ENCODE measurements at regions not wholly inside any gene's neighbourhood (a gene's known extent, or its start where the extent isn't known, plus 50 kb on each side); places are given as distances from the start of the nearest gene placed in this dataset.

DNA sequence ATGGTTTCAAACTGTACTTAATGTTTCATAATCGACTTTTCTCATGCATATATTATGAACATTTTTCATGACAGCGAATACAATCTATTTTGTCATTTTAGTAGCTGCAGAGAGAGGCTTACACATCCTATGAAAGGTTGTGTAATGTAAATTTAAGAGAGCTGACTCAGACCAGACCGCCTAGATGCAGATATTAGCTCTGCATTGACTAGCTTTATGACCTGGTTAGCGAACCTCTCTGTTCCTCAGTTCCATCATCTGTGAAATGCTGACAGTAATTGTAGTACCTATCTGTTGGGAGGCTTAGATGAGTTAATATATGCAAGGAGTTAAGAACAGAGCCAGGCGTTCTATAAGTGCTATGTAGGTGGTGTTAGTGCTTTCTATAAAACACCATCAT lies 116.2 kb upstream of the RASGRP1 start:
- H3K9me3 ChIP-seq (ENCODE audit: control insufficient read depth, insufficient read depth, low read length) = no peaks in the 10 kb centered on the region
- H3K27ac ChIP-seq (ENCODE audit: low read depth, low read length) = no peak overlapping the region
- no peaks in the 10 kb centered on the region for H3F3A ChIP-seq (ENCODE audit: control insufficient read depth, insufficient read depth)
- H4K20me1 ChIP-seq (ENCODE audit: control insufficient read depth, insufficient read depth, low read depth, low read length) = no peaks in the 10 kb centered on the region
- no peak overlapping the region for H3K4me2 ChIP-seq (ENCODE audit: low read length)
- H3K36me3 ChIP-seq (ENCODE audit: control insufficient read depth, low read length) = no peaks in the 10 kb centered on the region
- H3K27me3 ChIP-seq (ENCODE audit: control insufficient read depth, low read length) = no peaks in the 10 kb centered on the region
- no peak overlapping the region for H3K4me3 ChIP-seq (ENCODE audit: low read length)
- H3K9me2 ChIP-seq (replicated peaks; ENCODE audit: control insufficient read depth, low read length) = no peaks in the 10 kb centered on the region
- H3K4me1 ChIP-seq (ENCODE audit: control insufficient read depth, low read length) = peaks cover 22% of the 10 kb centered on the region
- H3K79me2 ChIP-seq (ENCODE audit: control insufficient read depth, low read length) = no peaks in the 10 kb centered on the region
- TF ChIP-seq CTCF (IDR thresholded peaks at IDR 0.05; ENCODE audit: low read depth, low read length, poor library complexity, severe bottlenecking) = no peak
- TF ChIP-seq EZH2phosphoT487 (IDR thresholded peaks at IDR 0.05; ENCODE audit: borderline replicate concordance, low read length) = no peak

DNA sequence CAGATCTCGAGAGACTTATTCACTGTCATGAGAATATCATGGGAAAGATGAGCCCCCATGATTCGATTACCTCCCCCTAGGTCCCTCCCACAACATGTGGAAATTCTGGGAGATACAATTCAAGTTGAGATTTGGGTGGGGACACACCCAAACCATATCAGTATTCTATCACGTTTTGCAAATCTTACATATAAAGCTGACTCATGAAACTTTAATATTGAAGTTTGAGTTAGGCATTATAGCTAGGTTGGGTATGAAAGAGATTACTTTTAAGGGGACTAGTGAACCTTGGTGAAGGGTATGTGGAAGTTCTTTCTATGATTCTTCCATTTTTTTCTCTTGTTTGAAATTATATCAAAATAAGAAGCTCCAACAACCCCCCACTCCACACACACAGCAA lies 117.7 kb upstream of the RASGRP1 start:
- Histone ChIP-seq H3K4me2 (ENCODE audit: low read length) (no peak overlapping the region), H3K9me3 (ENCODE audit: control insufficient read depth, insufficient read depth, low read length) (no peaks in the 10 kb centered on the region), H3F3A (ENCODE audit: control insufficient read depth, insufficient read depth) (no peaks in the 10 kb centered on the region), H3K27ac (ENCODE audit: low read depth, low read length) (no peak overlapping the region), H4K20me1 (ENCODE audit: control insufficient read depth, insufficient read depth, low read depth, low read length) (no peaks in the 10 kb centered on the region), H3K9me2 (replicated peaks; ENCODE audit: control insufficient read depth, low read length) (no peaks in the 10 kb centered on the region), H3K4me1 (ENCODE audit: control insufficient read depth, low read length) (peaks cover 22% of the 10 kb centered on the region), H3K36me3 (ENCODE audit: control insufficient read depth, low read length) (no peaks in the 10 kb centered on the region), H3K27me3 (ENCODE audit: control insufficient read depth, low read length) (no peaks in the 10 kb centered on the region), H3K79me2 (ENCODE audit: control insufficient read depth, low read length) (no peaks in the 10 kb centered on the region), H3K4me3 (ENCODE audit: low read length) (no peak overlapping the region)
- TF ChIP-seq CTCF (IDR thresholded peaks at IDR 0.05; ENCODE audit: low read depth, low read length, poor library complexity, severe bottlenecking) = no peak
- TF ChIP-seq EZH2phosphoT487 (IDR thresholded peaks at IDR 0.05; ENCODE audit: borderline replicate concordance, low read length) = no peak

DNA sequence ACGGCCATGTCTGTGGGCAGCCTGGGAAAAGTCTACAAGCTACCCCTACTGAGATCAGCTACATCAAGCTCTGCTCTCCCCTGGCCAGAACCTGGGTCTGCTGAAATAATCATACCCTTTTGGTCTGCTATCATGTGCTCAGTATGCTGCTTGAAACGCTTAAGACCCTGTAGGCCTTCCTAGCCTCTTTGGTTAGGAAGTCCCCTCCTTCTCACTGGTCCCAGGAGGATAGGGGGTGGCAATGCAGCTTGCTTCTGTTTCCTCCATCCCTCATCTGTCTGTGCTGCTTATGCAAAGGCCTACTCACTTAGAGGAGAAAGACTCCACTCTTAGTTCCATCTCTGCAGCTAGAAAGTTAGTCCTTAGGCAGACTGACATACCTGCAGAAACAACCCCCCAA lies 118.2 kb upstream of the RASGRP1 start:
- Histone ChIP-seq H3K4me2 (ENCODE audit: low read length) (peak overlapping the region; percentile 41), H3K4me3 (ENCODE audit: low read length) (peak overlapping the region; percentile 20; the same call in 1 of the 2 replicates), H3F3A (ENCODE audit: control insufficient read depth, insufficient read depth) (no peaks in the 10 kb centered on the region), H3K36me3 (ENCODE audit: control insufficient read depth, low read length) (no peaks in the 10 kb centered on the region), H3K79me2 (ENCODE audit: control insufficient read depth, low read length) (no peaks in the 10 kb centered on the region), H4K20me1 (ENCODE audit: control insufficient read depth, insufficient read depth, low read depth, low read length) (no peaks in the 10 kb centered on the region), H3K9me3 (ENCODE audit: control insufficient read depth, insufficient read depth, low read length) (no peaks in the 10 kb centered on the region), H3K27ac (ENCODE audit: low read depth, low read length) (peak overlapping the region; percentile 26; the same call in 1 of the 2 replicates), H3K27me3 (ENCODE audit: control insufficient read depth, low read length) (no peaks in the 10 kb centered on the region), H3K9me2 (replicated peaks; ENCODE audit: control insufficient read depth, low read length) (no peaks in the 10 kb centered on the region), H3K4me1 (ENCODE audit: control insufficient read depth, low read length) (peaks cover 22% of the 10 kb centered on the region)
- TF ChIP-seq CTCF (IDR thresholded peaks at IDR 0.05; ENCODE audit: low read depth, low read length, poor library complexity, severe bottlenecking) = no peak
- TF ChIP-seq EZH2phosphoT487 (IDR thresholded peaks at IDR 0.05; ENCODE audit: borderline replicate concordance, low read length) = no peak
